GM19468 (cell line): ENCODE measurements at regions not wholly inside any gene's neighbourhood (a gene's known extent, or its start where the extent isn't known, plus 50 kb on each side); places are given as distances from the start of the nearest gene placed in this dataset.
"Not testable (repeated sequence)": the region's sequence is repeated elsewhere in the genome, so short reads cannot be mapped to it uniquely, and the experiment has no call there.

Experiments
- ATAC-seq: cut with Tn5 transposase; IDR thresholded peaks from one replicate; pipeline ENCODE4 v1.9.1; 2021; ENCODE audit warnings: mild to moderate bottlenecking, moderate library complexity, moderate number of reproducible peaks; ENCODE audit not compliant: unreplicated experiment; ENCODE audit errors: extremely low read depth

- no peak for ATAC-seq
Observed at GRCh38 chr4:170529748-170530722, 440.3 kb upstream of the AADAT start.

DNA sequence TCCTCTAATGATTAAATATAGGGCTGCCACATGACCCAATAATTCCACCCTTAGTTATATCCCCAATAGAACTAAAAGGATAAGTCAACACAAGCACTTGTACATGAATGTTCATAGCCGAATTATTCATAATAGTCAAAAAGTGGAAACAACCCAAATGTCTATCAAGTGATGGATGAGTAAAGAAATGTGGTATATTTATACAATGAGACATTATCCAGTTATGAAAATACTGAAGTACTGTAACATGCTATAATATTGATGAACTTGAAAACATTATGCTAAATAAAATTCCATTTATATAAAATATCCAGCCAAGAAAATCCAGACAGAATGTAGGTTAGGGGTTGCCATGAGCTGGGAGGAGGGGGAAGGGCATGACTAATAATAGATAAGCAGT is 436.7 kb upstream of the AADAT start:
- no peak for ATAC-seq

DNA sequence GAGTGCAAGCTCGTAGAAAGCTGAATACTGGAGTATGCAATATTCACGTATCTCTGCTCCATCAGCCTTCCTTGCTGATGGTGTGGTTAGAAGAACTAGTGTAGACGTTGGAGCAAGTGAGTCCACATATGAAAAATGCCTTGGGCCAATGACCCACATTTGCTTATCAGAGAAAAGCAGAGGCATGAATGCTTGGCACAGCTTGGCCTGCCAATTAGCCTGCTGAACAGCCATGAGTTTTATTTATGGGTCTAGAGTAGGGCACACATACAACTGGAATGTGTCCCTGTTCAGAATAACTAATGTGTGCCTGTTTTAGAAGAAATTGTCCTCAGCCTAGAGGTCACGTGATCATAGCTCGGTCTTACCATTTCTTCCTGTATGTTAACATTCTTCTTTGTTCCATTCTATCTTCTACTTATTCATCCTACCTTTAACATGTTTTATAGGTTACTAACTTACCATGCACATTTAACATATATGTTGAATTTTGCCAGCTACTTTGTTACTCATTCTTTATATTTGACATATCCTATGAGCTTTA is 432.7 kb upstream of the AADAT start:
- no peak for ATAC-seq

GRCh38 chr4:170497689-170498088 is 407.9 kb upstream of the AADAT start:
- no peak for ATAC-seq

GRCh38 chr4:170497112-170497511 is 407.4 kb upstream of the AADAT start:
- ATAC-seq: no peak

DNA sequence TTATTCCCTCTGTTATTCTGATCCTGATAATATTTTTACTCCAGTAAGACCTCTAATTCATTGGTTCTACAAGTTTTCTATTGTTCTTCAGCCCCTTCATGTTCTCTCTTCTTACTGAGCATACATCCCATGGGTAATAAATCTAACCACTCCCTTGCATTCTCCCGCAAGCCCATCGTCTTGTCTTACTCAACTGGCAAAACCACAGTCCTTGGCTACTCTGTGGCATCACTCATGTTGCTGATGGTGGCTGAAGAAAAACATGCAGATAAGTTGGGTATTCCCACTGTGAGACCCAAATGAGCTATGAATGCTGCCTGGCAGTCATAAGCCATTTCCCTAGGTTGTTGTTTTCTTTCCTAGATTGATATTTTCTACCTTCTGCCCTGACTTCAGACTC is 402.2 kb upstream of the AADAT start:
- no peak for ATAC-seq

GRCh38 chr4:170476351-170476750 is 386.6 kb upstream of the AADAT start:
- ATAC-seq: no peak

DNA sequence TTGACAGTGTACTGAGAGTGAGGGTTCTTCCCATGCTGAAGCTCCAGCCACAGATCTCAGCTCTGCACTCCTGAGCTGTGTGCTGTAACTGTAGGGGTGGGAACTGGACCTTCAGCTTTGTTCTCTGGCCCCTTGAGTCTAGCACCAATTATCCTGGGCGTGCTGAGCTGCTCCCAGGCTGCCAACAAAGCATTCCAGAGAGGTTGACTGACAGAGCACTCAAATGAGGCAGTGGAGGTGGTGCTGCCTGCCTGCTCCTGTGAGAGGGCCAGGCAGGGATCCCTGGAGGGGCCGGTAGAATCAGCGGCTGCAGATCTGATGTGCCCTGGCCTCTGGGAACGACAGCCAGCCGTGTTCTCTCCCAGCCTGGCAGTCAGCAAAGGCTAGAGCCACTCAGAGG is 375.7 kb upstream of the AADAT start:
- no peak for ATAC-seq

GRCh38 chr4:170464614-170465197 is 374.9 kb upstream of the AADAT start:
- no peak for ATAC-seq

GRCh38 chr4:170446782-170447181 is 357.0 kb upstream of the AADAT start:
- no peak for ATAC-seq

DNA sequence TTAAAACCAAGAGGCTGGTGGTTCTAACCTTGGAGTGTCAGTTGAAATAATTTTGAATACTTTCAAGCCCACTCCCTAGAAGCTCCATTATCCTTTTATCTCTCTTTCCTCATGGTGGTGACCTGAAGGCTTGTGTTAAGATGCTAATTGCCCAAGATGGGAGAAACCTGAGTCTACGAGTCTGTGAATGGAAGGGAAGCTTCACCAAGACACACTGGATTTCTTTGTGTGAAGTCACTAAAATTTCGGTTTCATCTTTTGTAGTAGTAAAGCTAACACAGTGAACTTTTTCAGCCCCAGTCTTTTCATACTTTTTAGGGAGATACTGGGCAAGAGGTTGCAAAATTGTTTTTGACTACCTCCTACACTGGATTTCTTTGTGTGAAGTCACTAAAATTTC is 351.4 kb upstream of the AADAT start:
- ATAC-seq: not testable (repeated sequence)

DNA sequence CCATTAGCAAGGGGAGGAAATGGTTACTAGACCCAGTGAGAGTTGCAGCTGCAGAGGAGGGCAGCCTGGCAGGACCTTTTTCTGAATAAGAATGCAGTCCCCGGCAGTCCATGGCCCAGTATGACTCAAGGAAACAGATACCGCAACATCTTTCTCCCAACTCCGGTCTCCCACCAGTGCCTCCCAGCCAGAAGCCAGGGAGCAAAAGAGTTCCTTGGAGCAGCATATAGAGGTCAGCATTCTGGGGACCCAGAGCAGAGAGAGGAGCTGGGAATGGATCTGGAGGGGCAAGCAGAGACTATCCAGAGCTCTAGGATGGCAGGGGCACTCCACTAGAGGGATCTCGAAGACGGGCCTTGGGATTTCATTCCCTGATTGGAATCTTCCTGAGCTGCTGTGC is 339.2 kb upstream of the AADAT start:
- ATAC-seq: no peak

DNA sequence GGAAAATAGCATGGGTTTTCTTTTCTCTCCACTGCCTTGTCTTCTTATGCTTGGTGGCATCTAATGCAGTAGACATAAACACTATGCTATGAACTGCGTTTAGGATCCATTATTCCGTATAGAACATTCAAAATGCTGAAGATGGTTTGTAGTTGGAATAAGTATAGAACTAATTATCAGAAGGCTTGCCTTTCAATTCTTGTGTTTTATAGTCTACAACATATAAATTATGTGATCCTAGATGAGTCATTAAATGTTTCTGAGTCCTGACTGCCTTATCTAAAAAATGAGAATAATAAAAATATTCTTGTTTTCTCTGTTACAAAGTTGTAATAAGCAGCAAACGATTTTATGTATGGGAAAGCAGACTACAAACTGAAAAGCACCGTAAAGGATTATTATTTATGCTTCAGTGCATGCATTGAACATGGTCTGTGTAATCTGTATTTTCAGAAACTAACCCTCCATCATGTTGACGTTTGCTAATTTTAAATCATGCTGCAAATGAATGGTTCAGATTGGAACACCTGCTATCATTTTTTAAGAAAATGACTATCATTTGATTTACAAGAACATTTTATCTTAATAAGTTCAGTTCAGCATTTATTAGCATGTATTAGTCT is 335.9 kb upstream of the AADAT start:
- ATAC-seq: no peak

GRCh38 chr4:170425040-170425439 is 335.3 kb upstream of the AADAT start:
- ATAC-seq: no peak

GRCh38 chr4:170423137-170423536 is 333.4 kb upstream of the AADAT start:
- ATAC-seq: no peak

DNA sequence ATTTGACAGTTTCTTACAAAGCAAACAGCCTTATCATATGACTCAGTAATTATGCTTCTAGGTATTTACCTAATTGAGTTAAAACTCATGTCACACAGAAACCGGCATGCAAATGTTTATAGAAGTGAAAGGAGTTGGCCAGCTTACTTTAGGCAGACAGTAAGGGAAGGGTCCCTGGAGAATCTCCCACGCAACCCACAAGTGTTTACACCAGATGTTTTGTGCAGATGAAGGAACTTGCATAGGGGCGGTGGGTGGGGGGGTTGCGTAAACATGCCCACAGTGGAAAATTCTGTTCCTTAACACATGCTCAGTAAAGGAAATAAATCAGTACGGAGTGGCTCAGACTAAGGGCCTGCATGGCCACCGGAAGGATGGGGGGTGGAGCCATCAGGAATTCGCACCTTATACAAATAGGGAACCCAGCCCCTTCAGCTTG is 330.5 kb upstream of the AADAT start:
- peak; percentile 34 for ATAC-seq

- ATAC-seq: no peak
Observed at GRCh38 chr4:170414961-170415360, 325.2 kb upstream of the AADAT start.

- no peak for ATAC-seq
Observed at GRCh38 chr4:170414360-170414759, 324.6 kb upstream of the AADAT start.

- ATAC-seq: no peak
Observed at GRCh38 chr4:170413951-170414350, 324.2 kb upstream of the AADAT start.

- ATAC-seq: no peak
Observed at GRCh38 chr4:170400361-170400760, 310.6 kb upstream of the AADAT start.
